HG03378 (cell line): ENCODE measurements at regions not wholly inside any gene's neighbourhood (a gene's known extent, or its start where the extent isn't known, plus 50 kb on each side); places are given as distances from the start of the nearest gene placed in this dataset.

ENCODE experiments used
- ATAC-seq: cut with Tn5 transposase; IDR thresholded peaks from one replicate; pipeline ENCODE4 v1.9.1; 2021; ENCODE audit warnings: mild to moderate bottlenecking, moderate library complexity; ENCODE audit not compliant: unreplicated experiment

DNA sequence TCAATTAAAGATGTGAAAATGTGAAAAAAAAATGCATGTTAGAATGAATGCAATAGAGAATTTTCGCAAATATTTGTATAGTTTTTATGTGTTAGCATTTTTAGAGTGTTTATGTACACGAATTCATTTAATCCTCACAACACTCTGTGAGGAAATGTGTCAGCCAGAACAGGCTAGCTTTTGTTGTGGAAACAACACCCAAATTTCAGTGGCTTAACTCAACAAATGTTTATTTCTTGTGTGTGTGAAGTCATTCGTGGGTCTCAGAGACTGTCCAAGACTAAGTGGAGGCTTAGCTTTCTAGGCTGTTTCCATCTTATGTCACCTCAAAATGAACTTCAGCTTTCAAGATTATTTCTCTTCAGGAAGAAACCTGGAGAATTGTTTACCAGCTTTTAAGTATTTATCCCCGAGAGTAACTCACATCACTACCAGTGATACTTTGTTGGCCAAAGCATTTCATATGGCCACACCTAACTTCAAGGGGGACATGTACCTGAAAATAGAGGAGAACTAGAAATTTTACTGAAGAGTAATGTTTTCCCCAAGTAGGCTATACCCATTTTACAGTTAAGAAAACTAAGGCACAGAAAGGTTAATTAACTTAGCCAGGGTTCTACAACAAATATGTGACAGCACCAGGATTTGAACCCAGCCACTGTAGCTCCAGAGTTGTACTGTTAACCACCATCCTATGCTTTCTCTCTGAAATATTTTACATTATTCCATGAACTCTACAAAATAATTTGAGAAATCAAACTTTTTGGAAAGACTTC is 306.1 kb downstream of the QKI start:
- ATAC-seq = no peak

DNA sequence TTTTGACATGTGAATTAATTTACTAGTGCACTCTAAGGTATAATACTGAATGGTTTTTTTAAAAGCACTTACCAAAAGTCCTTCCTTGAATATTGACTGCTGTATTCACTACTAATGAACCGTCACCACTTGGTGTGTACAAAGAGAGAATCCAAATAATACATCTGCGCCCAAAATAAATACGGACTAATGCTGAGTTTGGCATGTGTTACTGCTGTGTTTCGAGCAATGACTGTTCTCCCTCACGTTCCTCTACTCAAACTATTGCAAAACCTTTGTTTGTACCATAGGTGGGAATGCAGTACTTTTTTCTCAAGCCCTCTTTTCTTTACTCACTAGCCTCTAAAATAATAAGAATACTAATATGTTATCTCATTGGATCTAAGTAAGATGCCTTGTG is 305.5 kb downstream of the QKI start:
- no peak for ATAC-seq

DNA sequence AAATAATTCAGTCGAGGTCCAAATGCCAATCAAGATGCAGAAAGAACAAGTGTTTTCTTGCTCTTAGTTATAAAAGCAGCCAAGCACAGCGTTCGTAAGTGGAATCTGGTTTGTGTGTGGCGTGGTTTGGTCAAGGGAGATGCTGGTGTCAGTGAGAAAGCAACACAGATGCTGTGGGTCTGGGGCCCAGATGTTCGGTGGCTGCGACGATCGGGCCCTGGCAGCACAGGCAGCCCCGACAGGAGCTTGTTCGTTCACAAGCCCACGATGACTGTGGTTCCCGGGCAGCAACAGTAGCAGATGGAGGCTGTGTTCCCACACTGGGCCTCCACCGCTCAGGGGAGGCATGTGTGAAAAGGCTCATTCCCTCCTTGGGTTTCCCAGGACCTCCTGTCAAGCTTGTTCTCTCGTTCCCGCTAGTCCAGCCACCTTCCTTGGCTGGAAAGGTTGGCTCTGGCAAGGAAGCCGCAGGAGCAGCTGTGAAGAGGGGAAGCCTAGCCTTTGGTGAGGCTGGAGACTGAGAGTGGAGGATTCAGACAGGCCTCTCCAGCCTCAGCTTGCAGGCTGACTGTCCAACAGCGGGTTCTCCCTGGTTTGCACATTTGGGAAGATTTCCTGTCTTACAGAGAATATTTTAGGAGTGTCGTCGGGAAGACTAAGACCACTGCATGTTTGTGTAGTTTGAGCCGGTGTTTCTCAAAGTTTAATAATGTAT is 304.7 kb downstream of the QKI start:
- ATAC-seq = no peak

DNA sequence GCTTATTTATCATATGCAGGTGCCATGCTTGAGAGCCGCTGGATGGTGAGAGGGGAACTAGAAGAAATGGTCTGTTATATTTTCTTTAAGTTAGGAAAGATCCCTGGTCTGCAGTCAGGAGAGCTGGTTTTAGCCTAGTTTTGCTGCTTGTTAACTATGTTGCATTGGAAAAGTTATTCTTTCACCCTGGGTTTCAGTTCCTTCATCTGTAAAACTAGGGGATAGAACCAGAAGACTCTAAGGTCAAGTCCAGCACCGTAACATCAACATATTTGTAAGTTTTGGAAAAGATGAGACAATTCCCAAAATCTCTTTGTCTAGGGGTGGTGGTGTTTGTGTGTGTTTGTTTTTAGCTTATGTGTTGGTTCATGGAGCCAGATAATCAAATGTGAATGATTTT is 304.0 kb downstream of the QKI start:
- ATAC-seq = no peak

- no peak for ATAC-seq
These were observed 302.7 kb downstream of the QKI start for GRCh38 chr6:163717106-163717764.

- no peak for ATAC-seq
These were observed 302.2 kb downstream of the QKI start for GRCh38 chr6:163716690-163717089.

DNA sequence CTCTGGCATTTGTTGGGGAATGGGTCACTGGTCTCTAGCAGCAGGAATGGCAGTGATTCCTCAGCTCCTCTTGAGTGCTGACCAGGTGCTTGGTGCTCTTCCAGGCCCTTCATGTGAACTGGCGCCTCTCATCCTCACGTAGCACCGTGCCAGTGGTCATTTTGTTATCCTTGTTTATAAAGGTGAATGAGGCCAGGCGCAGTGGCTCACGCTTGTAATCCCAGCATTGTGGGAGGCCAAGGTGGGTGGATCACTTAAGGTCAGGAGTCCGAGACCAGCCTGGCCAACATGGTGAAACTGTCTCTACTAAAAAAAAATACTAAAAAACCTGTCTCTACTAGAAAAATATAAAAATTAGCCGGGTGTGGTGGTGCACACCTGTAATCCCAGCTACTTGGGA is 301.3 kb downstream of the QKI start:
- ATAC-seq = no peak

- ATAC-seq = no peak
These were observed 299.7 kb downstream of the QKI start for GRCh38 chr6:163714179-163714578.

DNA sequence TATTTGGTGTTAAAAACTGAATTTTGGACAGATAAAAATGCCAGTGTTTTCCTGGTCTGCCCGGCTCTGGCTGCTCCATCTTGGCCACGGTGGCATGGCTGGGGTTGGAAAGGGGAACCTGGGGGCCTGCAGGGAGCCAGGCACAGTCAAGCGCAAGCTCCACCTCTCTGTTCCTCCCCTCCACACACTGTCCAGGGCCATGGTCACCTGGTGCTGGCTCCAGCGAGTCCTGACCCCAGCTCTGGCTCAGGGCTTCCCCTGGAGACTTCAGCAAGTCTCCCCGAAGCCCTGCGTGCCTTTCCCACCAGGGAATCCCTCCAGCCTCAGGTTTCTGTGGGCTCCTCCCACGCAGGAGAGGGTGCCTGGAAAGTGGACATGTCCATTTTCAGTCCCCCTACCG is 298.5 kb downstream of the QKI start:
- no peak for ATAC-seq

- no peak for ATAC-seq
These were observed 298.0 kb downstream of the QKI start for GRCh38 chr6:163712566-163712961.

- peak; percentile 47 for ATAC-seq
These were observed 297.4 kb downstream of the QKI start for GRCh38 chr6:163711615-163712565.

- ATAC-seq = no peak
These were observed 296.3 kb downstream of the QKI start for GRCh38 chr6:163710532-163711470.

GRCh38 chr6:163709693-163710092 is 295.2 kb downstream of the QKI start:
- ATAC-seq = no peak

DNA sequence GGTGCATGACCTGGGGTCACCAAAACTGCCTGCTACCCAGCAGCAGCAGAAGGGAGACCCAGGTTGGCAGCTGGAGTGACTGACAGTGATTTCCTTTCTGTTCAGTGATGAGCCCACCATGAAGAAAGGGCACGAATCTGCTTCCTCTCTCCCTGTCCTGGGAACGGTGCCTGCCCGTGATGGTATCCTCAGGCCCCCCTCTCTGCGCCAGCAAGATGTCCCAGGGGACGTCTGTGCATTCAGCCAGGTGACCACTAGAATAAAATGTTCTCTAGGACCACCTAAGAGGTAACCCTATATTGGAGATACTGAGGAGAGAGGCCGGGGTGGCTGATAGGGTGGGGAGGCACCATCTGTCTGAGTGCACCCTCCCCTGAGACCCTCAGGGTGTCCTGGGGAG is 294.7 kb downstream of the QKI start:
- no peak for ATAC-seq

DNA sequence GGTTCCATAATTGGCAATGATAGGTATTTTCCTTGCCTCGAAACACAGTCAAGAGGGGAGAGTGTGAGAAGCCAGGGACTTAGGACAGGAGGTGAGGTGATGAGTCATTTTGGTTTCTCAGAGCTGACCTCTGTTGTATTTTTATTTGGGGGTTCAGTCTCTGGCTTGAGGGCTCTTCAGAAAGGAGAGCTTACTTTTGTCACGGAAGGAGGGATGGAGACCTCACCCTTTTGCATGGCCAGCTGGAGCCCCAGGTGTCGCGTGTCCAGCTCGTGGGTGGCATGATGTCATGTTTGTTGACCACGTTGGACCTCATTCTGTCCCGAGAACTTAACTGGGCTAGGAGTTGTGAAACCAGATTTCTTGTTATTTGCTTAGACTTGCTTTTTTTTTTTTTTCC is 293.9 kb downstream of the QKI start:
- peak; percentile 62 for ATAC-seq

DNA sequence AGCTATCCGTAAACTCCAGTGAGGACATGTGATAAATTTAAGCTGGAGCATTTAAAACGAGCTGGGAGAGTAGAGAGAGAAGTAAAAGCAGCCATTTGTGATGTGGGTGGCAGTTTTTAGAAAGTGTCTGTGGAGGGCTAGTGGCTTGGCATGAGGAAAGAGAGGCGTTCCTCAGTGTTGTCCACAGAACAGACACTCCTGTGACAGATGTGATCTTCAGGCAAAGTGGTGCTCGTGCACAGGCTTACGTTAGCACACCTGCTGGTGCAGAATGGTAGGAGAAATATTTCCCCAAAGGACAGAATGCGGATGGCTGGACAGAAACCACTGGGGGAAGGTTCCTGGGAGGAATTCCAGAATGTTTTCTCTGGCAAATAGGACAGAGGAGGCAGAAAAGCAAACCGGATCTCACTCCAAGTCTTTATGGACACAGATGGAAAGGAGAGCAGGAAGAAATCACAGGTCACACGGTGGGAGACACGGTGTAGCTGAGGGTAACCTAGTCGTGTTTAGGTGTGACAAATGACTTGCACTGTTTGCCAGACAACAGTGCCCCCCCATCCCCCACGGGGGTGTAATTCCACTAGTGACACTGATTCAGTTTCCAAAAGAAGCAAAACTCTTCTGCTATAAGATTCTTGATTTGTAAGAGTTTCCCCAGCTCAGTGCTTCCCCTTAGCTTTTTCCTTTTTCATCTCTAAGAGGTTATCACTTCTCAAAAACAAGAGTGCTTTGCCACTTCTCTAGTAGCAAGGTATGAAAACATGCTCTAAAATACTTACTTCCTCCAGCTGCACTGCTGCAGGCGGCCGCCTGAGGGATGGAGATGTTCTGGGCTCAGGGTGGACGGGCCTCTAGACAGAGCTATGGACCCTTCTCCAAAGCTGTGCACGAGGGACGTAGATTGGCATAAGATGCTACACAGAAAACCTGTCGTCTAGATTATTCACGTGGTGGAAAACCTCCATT is 293.2 kb downstream of the QKI start:
- peak; percentile 41 for ATAC-seq

- no peak for ATAC-seq
These were observed 292.1 kb downstream of the QKI start for GRCh38 chr6:163706500-163707087.

- ATAC-seq = peak; percentile 68
These were observed 291.4 kb downstream of the QKI start for GRCh38 chr6:163705923-163706322.
